HG02571 (cell line): ENCODE measurements at regions not wholly inside any gene's neighbourhood (a gene's known extent, or its start where the extent isn't known, plus 50 kb on each side); places are given as distances from the start of the nearest gene placed in this dataset.

Experiments
- ATAC-seq: cut with Tn5 transposase; IDR thresholded peaks from one replicate; pipeline ENCODE4 v1.9.1; 2021; ENCODE audit warnings: mild to moderate bottlenecking, moderate library complexity; ENCODE audit not compliant: unreplicated experiment

DNA sequence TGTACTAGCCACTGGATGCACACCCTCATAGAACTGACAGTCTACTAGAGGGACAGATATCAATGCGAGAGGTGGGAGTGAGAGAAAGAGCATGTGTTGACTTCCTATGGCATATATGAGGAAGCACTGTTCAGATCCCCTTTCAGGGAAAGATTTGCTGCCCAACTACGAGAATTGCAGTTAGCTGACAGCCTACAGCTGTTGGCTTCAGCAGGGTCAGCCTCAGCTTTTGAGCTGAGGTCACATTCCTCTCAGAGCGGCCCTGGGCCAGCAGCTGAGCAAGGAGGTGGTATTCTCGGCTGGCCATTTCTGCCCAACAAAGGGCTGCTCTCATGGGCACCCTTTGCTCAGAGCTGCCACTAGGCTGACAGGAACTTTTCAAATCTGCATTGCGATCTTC, 580.2 kb downstream of the MID1IP1 start:
- no peak for ATAC-seq

DNA sequence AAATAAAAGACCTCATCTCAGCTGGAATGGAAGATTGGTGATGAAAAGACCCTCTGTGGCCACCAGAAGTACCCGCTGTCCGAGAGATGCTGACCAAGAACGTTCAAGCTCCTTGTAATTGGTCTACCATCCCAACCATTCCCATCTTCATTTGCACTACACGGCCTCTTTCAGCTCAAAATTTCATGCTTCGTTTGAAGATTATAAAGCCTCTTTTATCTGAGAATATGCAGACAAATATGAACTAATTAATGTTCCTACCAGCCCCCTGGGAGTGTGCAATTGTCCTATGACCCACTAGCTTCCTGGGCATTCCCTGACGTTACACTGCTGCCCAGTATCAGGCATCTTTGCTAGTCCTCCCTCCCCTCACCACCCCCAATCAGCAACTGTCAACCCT, 583.7 kb downstream of the MID1IP1 start:
- ATAC-seq: no peak

DNA sequence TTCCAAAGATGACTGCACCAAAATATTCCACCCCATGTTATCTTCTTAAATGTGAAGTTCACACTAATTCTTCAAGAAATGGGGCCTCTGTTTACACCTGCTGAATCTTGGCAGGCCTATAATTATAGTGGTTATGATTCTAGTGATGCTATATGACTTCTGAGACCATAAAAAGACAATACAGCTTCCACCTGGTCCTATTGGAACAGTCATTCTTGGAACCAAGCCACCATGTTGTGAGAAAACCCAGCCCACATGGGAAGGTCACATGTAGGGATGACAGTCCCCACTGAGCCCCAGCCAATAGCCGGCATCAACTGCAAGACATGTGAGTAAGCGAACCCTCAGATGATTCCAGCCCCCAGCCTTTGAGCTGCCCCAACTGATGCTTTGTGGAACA, 587.5 kb downstream of the MID1IP1 start:
- no peak for ATAC-seq

DNA sequence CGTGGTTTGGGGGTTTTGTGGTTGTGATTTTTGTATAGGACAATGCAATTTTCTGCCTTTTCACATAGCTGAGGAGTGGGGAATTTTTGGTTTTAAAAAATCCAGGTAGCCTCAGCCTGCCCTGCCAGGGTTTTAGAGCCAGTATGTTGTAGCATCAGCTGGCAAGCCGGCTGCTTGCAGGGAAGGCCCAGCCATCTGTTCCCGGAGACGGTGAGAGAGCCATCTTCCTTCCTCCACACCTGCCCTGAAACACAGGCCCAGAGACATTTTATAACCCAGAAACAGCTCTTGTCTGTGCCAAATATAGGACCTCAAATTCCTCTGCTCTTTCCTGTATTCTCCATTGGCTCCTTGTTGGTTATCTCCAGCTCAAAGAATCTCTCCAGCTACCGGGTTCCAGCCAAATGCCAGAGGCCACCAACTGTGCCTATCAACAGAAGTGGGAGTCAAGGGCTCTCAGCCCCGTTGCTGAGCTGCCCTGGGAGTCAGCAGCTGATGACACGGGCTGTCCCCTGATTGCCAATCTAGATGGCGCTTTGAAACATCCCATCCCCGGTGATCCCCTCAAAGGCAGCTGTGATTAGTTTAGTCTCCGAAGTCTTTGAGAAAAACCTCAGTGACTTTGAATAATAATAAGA, 595.2 kb downstream of the MID1IP1 start:
- no peak for ATAC-seq

DNA sequence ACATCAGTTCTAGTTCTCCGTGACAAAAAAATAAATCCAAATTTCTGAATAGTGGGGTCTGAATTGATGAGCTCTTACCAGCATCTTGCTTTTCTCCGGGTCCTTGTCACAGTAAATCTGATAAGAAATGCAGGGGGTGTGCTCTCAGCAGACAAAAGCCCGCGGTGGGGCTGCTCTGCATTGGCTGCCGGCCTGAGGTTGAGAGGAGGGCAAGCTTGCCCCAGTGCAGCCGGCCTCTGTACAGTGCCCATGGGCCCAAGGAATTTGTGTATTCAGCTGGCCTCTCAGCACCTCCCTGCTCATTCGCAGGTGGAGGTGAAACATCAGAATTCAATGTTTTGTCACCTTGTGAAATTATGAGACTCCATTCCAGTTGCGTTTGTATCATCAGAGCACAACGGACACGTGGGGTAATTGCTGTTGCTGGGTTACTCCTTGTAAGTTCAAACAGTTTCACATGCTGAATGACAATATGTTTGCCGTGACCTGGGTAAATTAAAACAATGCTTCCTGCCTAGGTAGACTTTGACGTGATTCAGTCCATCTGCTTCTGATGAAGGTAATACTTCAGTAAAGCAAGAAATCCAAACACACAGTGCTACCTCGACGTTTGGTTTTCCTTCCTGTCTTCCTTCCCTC, 596.4 kb downstream of the MID1IP1 start:
- ATAC-seq: no peak

DNA sequence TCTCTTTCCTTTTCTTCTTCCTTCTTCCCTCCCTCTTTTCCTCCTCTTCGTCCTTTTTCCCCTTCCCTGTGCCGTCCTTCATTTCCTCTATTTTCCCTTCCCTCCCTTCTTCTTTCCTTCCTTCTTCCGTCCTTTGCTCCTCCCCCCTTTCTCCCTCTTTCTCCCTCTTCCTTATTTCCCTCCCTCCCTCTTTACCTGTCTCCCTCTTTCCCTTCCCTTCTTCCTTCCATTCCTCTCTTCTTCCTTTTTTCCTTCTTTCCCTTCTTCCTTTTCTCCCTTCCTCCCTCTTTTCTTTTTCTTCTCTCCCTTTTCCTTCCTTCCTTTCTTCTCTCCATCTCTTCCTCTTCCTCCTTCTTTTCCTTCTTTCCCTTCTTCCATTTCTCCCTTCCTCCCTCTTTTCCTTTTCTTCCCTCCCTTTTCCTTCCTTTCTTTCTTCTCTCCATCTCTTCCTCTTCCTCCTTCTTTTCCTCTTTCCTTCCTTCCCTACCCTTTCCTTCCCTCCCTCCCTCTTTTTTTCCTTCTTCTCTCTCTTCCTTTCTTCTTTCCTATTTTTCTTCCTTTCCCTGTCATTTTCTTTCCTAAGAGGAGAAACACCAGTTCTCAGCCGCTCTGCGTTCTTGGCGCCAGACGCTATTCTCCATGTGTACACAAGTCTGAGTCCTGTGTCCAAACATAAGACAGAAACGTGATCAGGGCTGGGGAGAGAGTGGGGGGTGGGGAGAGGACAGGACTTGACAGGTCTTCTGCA, 597.1 kb downstream of the MID1IP1 start:
- no peak for ATAC-seq

DNA sequence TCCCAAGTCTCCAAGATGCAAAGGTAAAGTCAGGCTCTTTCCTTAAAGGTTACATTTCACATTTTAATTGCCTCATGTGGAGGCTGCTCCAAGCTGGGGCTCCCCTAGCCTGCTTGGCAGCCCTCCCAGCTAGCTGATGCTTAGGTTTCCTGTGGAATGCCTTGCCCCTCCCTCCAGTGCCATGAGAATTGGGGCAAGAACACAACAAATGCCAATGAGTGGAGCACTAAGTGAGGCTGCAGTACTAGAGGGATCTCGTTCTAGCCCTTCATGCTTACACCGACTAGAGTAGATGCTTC, 597.7 kb downstream of the MID1IP1 start:
- no peak for ATAC-seq

DNA sequence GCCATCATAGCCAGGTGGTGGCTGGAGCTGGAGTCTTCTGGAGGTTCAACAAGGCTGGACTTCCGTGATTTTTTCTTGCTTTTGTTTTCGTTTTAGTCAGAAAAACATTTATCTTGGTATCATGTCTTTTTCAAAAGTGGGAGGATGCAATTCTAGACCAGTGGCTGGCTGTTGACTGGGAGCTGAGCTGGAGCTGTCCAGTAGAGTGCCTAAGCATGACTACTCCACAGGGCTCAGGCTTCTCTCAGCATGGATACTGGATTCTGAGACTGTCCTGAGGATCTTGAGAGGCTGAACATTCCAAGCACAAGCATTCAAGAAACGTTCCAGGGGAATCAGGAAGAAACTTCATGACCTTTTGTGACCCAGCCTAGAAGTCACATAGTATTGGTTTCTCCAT, 598.1 kb downstream of the MID1IP1 start:
- ATAC-seq: no peak

DNA sequence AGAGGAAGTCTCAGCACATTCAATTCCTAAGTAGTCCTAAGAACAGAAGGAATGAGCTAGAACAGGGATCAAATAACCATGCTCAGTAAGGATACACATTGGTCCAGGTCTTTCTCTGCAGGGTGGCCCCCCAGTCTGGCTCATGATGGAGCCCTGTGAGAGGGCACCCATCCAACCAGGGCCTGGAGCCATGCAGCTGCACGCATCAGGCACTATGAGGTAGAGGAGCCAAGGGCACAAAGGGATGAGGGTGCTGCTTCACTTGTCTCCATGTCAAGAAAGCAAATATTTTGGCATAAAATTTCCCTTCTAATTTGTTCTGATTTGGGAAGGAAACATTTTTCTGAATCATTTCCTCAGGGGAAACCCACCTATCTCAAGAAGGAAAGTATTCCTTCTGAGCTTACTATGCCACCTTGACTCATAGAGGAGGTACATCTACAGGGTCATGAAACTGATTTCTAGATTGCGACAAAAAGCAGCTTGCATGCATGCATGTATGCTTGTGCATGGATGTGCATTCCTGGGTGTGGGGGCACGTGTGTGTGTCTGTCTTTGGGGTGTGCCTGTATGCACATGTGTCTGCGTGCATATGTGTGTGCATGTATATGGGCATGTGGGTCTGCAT, 600.3 kb downstream of the MID1IP1 start:
- no peak for ATAC-seq

DNA sequence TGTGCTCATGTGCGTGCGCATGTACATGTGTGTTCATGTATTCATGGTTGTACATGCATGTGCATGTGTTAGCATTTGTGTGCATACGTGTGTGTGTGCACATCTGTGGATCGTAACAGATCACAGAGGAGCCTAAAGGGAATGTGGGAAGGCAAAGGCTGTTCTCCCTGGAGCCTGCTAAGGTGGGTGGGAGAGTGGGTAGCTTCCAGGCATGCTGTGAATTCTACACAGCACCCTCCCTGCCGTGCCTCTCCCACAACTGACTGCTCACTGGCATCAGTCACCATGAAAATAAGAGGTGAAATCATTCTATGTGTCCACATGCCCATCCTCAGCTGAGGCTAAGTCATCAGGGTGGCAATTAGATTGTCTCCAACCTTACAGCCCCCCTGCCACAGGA, 600.9 kb downstream of the MID1IP1 start:
- no peak for ATAC-seq

DNA sequence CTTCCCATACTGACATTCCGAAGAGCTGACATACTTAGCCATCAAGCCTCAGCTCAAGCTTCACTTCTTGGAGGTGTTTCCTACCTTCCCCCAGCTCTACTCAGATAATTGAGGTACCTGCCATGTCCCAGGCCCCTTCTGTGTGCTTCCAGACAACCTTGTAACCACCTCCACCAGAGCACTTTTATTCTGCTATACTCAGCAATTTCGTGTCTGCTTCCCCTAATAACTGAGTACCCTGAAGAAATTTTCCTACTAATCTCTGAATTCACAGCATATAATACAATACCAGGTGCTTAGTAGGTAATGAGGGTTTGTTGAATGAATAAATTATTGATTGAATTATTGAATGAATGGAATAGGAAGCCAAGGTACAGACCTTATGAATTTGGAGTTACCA, 605.5 kb downstream of the MID1IP1 start:
- no peak for ATAC-seq

DNA sequence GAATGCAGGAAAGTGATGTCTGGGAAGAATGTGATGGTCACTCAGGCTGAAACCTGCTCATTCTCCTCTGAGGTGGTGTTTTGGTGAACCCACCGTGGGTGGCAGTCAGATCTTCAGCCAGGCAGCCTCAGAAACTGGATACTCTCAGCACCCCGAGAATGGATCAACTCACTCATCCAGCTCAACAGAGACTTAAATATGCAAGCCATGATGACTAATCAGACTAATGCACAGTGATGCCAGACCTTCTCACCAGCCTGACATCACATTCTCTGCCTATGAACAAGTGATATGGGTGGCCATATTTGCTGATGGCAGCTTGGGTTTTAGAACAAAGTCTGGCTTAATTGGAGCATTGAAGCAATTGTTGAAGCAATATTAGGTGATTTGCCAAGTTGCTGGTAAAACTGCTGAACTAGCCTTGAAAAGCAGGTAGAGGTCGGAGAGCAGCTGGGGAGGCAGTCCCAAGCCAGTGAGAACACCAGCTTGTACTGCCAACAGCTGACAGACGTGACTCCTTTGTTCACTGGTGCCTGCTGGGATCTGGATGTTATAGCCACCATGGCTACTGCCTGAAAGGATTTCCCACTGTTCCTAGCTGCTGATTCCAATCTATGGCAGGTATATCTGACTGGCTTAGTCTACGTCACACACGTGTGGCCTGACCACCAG, 608.1 kb downstream of the MID1IP1 start:
- no peak for ATAC-seq

DNA sequence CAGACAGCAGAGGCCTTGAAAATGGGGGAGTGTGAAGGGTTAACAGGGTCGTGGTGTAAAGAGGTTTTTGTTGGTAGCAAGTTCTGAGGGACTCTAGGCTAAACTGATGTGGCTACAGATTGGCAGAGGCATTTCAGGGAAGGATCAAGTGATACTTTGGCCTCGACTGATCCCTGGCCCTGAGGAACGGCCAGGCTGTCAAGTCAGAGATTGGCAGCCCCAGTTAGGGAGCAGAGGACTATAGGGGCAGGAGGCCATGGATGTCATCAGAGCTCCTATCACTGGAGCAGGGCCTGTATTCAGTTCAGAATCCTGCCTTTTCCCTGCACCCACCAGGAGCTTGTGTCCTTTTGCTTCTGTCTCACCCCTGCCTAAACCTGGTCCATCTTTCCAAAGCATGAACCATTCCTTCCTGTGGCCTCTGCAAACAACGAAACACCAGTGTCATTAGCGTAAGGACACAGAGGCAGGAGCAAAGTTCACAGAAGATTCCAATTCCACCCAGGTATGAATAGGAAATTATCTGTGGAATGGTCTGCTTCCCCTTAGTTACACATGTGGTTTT, 613.1 kb downstream of the MID1IP1 start:
- no peak for ATAC-seq

DNA sequence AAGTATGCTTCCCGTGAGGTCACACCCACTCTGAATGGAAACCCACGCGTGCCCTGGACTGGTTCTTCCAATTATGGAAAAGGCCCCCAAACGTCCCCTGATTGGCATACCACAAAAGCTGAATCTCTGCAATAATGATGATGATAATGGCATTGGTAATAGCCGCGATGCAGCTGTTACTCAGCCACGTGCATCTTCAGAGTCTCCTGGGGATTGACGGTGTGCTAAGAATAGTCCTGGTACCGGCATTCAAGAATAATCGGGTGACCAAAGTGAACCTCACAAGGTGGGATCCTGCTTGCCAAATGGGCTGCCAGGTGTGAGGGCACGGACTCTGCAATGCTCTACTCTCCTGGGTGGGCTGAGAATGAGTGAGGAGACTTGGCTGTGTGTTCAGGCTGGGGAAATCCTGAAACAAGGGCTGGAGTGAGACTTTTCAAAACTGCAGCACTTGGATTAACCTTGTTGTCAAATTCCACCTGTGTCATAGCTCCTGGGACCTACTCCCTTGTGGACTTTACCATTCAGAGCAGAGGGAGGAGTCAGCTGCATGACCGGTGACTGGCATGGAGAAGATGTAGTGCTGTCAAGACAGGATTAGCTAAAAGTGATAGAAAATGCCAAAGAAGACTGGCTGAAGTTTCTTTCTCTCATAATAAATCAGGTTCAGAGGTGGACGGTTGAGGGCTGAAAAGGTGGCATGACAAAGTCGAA, 615.4 kb downstream of the MID1IP1 start:
- no peak for ATAC-seq

DNA sequence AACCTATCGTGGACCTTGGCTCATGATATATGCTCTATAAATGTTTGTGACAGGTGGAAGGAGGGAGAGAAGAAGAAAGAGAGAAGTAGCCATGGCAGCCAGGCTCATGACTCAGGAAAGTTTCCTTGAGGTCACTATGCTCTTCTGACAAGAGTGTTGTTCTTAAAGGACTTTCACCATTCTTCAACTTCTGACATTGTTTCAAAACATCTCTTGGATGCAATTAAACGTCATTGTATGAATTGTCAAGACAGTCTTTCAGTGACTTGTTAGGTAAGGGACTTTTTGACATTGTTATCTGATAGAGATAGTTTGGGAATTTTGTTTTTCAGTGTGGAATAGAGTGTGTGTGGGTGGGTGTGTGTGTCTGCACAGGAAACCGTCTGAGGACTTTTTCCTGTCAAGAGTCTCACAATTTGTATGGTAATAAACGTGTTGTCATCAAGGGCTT, 617.0 kb downstream of the MID1IP1 start:
- ATAC-seq: no peak

DNA sequence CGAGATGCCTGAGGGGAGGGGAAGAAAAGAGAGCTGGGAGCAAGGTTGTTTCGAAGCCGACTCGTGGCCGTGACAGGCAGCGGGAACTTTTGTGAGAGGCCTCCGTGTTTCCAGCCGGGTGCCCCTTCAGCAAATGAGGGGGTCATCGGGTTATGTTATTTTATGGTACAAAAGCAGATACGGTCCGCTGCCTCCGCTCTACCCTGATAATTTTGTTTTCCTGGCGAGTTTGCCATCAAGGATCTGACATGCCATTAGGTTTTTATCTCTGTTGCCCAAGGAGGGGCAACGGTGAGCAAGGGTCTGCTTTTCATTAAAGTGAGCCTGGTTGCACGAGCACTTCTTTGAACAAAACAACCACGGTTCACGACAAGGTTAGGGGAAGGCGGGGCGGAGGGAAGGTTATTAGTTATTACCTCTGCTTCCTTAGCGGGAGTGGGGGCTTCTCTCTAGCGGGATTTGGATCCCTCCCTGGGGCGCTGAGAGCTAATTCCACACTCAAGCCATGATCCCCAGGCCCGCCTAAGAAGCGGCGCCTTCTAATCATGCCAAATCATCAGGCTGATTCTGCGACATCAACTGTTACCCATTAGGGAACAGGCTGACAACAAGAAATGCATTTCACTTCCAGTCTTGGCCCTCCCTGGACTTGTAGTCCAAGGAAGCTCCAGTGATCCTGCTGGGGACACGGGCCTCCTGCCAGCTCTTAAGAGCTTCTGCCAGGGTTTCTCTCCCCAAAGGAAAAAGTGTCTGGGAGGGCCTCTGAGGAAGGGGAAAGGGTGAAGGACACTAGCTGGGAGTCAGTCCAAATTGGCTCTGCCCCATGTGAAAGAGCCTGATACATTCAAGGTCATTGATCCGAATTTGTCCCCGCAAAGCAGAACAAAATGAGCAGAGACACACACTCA, 617.7 kb downstream of the MID1IP1 start:
- ATAC-seq: no peak

DNA sequence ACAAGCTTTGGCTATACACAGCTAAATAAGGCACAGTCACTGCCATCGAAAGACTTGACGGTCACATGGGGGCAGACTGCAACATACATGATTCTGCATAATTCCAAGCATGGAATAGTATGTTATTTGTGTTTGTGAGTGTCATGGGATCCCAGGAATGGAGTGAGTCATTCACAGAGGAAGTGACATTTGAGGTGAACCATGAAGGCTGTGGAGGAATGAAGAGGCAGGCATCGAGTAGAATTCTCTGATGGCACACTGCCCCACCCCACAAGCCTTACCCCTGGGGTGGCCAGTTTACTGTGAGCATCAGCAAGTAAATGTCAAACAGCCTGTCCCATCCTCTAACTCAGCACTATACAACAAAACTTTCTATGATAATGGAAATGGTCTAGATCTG, 619.7 kb downstream of the MID1IP1 start:
- ATAC-seq: no peak

DNA sequence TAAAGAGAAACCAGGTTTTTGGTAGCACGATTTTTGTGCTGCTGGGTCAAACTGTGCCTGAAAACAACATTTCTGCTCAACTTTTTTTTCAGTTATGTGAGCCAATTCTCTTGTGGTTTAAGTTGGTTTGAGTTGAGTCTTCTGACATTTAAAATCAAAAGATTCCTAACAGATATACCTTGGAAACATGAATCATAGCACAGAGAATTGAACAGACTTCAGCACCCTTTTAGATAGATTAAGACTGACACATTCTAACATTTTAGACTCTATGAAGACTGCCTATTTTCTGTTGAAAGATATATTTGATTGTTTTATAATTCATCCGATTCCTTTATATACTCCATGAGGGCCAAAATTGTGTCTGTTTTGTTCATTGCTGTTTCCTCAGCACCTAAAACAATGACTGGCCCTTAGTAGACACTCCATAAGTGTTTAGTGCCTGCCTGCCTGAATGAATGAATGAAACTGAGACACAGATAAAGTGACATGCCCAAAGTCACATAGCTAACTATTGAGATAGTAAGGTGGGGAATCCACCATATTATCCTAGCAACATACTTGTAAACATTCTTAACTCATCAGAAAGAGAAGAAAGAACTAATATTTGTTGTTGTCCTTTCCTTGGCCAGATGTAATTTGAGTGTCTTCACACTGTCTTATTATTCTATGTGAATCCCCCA, 624.0 kb downstream of the MID1IP1 start:
- ATAC-seq: no peak

DNA sequence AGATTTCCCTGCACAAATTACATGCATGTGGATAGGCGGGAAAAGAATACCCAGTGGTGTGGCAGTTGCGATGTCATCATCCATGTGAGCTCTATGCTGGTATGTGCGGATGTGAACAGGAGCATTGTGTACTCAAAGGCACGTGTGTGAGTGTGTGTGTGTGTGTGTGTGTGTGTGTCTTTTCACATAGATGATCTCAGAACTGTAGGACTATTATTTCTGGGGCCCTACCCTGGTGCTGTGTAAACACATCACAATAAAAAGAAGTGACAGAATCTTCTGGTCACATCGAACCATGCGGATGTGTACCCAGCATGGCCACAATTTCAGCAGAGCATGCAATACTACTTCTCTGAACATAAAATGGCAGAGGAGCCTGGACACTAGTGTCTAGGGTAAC, 624.8 kb downstream of the MID1IP1 start:
- ATAC-seq: no peak
